ENCODE measurements at regions not wholly inside any gene's neighbourhood (a gene's known extent, or its start where the extent isn't known, plus 50 kb on each side); places are given as distances from the start of the nearest gene placed in this dataset.

DNA sequence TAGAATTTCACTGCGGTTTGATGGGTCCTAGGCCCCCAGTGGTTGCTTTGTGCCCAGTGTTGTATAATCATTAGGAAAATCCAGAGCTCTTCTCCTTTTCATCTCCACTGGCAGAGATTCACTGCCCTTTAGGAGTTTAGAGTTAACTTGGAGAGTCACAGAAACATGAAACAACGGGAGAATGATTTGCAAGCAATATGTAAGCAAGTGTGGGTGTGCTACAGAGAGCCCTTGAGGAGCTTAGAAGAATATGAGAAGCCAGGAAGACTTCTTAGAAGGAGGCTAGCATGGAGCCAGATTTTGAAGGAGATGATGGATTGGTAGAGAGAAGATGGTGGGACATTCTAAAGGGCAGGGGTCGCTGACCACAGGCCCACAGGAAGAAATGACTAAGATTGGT lies 327.3 kb downstream of the ZNF326 start:
- TF ChIP-seq CHD2 (IDR thresholded peaks at IDR 0.05; ENCODE audit: low read length, partially characterized antibody) (no peak), BHLHE40 (IDR thresholded peaks at IDR 0.05; ENCODE audit: low read depth, low read length) (no peak), EP300 (IDR thresholded peaks at IDR 0.05) (no peak), NFE2L2 (conservative IDR thresholded peaks at IDR 0.05; ENCODE audit: low read length) (no peak), POLR2A (IDR thresholded peaks at IDR 0.05; ENCODE audit: low read length) (no peak), ESRRA (IDR thresholded peaks at IDR 0.05; ENCODE audit: borderline replicate concordance, low read length) (no peak), CBX8 (IDR thresholded peaks at IDR 0.05) (no peak)
- TF ChIP-seq, protein P1, sequence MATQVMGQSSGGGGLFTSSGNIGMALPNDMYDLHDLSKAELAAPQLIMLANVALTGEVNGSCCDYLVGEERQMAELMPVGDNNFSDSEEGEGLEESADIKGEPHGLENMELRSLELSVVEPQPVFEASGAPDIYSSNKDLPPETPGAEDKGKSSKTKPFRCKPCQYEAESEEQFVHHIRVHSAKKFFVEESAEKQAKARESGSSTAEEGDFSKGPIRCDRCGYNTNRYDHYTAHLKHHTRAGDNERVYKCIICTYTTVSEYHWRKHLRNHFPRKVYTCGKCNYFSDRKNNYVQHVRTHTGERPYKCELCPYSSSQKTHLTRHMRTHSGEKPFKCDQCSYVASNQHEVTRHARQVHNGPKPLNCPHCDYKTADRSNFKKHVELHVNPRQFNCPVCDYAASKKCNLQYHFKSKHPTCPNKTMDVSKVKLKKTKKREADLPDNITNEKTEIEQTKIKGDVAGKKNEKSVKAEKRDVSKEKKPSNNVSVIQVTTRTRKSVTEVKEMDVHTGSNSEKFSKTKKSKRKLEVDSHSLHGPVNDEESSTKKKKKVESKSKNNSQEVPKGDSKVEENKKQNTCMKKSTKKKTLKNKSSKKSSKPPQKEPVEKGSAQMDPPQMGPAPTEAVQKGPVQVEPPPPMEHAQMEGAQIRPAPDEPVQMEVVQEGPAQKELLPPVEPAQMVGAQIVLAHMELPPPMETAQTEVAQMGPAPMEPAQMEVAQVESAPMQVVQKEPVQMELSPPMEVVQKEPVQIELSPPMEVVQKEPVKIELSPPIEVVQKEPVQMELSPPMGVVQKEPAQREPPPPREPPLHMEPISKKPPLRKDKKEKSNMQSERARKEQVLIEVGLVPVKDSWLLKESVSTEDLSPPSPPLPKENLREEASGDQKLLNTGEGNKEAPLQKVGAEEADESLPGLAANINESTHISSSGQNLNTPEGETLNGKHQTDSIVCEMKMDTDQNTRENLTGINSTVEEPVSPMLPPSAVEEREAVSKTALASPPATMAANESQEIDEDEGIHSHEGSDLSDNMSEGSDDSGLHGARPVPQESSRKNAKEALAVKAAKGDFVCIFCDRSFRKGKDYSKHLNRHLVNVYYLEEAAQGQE (IDR thresholded peaks at IDR 0.05) = no peak
- TF ChIP-seq, protein P2, sequence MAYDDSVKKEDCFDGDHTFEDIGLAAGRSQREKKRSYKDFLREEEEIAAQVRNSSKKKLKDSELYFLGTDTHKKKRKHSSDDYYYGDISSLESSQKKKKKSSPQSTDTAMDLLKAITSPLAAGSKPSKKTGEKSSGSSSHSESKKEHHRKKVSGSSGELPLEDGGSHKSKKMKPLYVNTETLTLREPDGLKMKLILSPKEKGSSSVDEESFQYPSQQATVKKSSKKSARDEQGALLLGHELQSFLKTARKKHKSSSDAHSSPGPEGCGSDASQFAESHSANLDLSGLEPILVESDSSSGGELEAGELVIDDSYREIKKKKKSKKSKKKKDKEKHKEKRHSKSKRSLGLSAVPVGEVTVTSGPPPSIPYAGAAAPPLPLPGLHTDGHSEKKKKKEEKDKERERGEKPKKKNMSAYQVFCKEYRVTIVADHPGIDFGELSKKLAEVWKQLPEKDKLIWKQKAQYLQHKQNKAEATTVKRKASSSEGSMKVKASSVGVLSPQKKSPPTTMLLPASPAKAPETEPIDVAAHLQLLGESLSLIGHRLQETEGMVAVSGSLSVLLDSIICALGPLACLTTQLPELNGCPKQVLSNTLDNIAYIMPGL (CRISPR knock-in tag; IDR thresholded peaks at IDR 0.05; ENCODE audit: borderline replicate concordance) = no peak
- TF ChIP-seq, protein P3, sequence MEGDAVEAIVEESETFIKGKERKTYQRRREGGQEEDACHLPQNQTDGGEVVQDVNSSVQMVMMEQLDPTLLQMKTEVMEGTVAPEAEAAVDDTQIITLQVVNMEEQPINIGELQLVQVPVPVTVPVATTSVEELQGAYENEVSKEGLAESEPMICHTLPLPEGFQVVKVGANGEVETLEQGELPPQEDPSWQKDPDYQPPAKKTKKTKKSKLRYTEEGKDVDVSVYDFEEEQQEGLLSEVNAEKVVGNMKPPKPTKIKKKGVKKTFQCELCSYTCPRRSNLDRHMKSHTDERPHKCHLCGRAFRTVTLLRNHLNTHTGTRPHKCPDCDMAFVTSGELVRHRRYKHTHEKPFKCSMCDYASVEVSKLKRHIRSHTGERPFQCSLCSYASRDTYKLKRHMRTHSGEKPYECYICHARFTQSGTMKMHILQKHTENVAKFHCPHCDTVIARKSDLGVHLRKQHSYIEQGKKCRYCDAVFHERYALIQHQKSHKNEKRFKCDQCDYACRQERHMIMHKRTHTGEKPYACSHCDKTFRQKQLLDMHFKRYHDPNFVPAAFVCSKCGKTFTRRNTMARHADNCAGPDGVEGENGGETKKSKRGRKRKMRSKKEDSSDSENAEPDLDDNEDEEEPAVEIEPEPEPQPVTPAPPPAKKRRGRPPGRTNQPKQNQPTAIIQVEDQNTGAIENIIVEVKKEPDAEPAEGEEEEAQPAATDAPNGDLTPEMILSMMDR (IDR thresholded peaks at IDR 0.05) = no peak
- TF ChIP-seq, protein P4, sequence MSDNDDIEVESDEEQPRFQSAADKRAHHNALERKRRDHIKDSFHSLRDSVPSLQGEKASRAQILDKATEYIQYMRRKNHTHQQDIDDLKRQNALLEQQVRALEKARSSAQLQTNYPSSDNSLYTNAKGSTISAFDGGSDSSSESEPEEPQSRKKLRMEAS (IDR thresholded peaks at IDR 0.05) = no peak
